Heart left ventricle (tissue), 13 donors: ENCODE measurements at regions not wholly inside any gene's neighbourhood (a gene's known extent, or its start where the extent isn't known, plus 50 kb on each side); places are given as distances from the start of the nearest gene placed in this dataset.

Source experiments
- POLR2A ChIP-seq, 2 donors: fragments of 450-650 bp; IDR thresholded peaks; one replicate each; pipeline ENCODE4 v1.6.1; 2017; ENCODE audit warnings: antibody characterized with exemption in 2 of 2, mild to moderate bottlenecking in 2 of 2, moderate library complexity in 2 of 2
- TF ChIP-seq, protein P1 (sequence below), 12 donors: fragments of 200-600 bp; sonication (generic) in 4 of 12; IDR thresholded peaks; one replicate each; pipeline versions ENCODE4 v1.5.0 to v1.8.0; 2018 to 2022; ENCODE audit warnings: antibody characterized with exemption in 12 of 12, mild to moderate bottlenecking in 5 of 12
- donor health status: ischemic (EF 13 %, LVEDD 7.1; RV severe dilation, severe dysfunction).
- donor health status: DM: no; HTN: yes; CAD: no.
- donor health status: DM: no; HTN: no; CAD: no.
- donor health status: ischemic (EF 25% LVEDD 6.9; RV normal size, moderate dysfunction).
- donor health status: ischemic (EF 25% LVEDD 5.7; RV mildly dilated, moderate dysfunction).
- donor health status: ischemic (EF 35%, LVEDD 5.7; RV mildly dilated, moderate dysfunction).
- donor health status: nonischemic (EF 11% LVEDD 7.7; RV severe dilation, severe dysfunction).
- donor health status: DM: yes; HTN: yes; CAD: no.
- donor health status: PGD.
- donor health status: ischemic (EF 29% LVEDD 5.4; RV normal size, mild dysfunction).
- donor health status: nonischemic (EF 23%, LVEDD 6.1; RV moderate dilation, normal function).

DNA sequence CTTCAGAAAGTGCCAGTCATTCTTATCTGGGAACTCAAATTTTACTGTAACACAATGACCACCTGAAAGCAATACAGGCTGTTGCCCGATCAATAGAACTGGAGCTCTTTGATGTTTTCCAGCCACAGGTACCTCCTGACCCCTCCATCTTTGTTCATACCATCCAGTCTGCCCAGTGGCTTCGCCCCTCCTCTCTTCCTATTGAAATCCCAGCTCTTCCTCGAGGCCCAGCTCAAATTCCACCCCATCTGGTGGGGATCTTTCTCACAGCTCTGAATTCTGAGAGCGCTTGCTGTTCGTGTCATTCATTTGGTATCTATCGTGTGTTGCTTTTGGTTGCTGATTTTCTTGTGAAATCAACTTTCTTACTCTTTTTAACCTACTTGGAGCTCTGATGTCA is 87.9 kb upstream of the CNKSR3 start:
- TF ChIP-seq, protein P1, sequence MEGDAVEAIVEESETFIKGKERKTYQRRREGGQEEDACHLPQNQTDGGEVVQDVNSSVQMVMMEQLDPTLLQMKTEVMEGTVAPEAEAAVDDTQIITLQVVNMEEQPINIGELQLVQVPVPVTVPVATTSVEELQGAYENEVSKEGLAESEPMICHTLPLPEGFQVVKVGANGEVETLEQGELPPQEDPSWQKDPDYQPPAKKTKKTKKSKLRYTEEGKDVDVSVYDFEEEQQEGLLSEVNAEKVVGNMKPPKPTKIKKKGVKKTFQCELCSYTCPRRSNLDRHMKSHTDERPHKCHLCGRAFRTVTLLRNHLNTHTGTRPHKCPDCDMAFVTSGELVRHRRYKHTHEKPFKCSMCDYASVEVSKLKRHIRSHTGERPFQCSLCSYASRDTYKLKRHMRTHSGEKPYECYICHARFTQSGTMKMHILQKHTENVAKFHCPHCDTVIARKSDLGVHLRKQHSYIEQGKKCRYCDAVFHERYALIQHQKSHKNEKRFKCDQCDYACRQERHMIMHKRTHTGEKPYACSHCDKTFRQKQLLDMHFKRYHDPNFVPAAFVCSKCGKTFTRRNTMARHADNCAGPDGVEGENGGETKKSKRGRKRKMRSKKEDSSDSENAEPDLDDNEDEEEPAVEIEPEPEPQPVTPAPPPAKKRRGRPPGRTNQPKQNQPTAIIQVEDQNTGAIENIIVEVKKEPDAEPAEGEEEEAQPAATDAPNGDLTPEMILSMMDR (IDR thresholded peaks at IDR 0.05) = no peak
- TF ChIP-seq POLR2A (IDR thresholded peaks at IDR 0.05) = no peak
